ENCODE measurements at regions not wholly inside any gene's neighbourhood (a gene's known extent, or its start where the extent isn't known, plus 50 kb on each side); places are given as distances from the start of the nearest gene placed in this dataset.

- no peak for TF ChIP-seq POLR2A (IDR thresholded peaks at IDR 0.05; ENCODE audit: extremely low read depth, insufficient read length)
- TF ChIP-seq MAX (IDR thresholded peaks at IDR 0.05; ENCODE audit: low read depth, low read length): no peak
- TF ChIP-seq, protein P1, sequence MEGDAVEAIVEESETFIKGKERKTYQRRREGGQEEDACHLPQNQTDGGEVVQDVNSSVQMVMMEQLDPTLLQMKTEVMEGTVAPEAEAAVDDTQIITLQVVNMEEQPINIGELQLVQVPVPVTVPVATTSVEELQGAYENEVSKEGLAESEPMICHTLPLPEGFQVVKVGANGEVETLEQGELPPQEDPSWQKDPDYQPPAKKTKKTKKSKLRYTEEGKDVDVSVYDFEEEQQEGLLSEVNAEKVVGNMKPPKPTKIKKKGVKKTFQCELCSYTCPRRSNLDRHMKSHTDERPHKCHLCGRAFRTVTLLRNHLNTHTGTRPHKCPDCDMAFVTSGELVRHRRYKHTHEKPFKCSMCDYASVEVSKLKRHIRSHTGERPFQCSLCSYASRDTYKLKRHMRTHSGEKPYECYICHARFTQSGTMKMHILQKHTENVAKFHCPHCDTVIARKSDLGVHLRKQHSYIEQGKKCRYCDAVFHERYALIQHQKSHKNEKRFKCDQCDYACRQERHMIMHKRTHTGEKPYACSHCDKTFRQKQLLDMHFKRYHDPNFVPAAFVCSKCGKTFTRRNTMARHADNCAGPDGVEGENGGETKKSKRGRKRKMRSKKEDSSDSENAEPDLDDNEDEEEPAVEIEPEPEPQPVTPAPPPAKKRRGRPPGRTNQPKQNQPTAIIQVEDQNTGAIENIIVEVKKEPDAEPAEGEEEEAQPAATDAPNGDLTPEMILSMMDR (IDR thresholded peaks at IDR 0.05; ENCODE audit: low read depth, low read length): no peak
- no peak for TF ChIP-seq MYC (IDR thresholded peaks at IDR 0.05; ENCODE audit: low read depth, low read length)
Measured at GRCh38 chr13:80452279-80452678, 111.4 kb upstream of the SPRY2 start.
